ENCODE measurements at regions not wholly inside any gene's neighbourhood (a gene's known extent, or its start where the extent isn't known, plus 50 kb on each side); places are given as distances from the start of the nearest gene placed in this dataset.
"Not testable (repeated sequence)": the region's sequence is repeated elsewhere in the genome, so short reads cannot be mapped to it uniquely, and the experiment has no call there.

- no peak for DNase-seq (ENCODE audit: low spot score)
Measured at GRCh38 chr12:4822572-4822971, 87.1 kb upstream of the KCNA1 start.

- DNase-seq (ENCODE audit: low spot score), result no peak
Measured at GRCh38 chr12:4824380-4824779, 85.3 kb upstream of the KCNA1 start.

GRCh38 chr12:4825011-4825858, 84.5 kb upstream of the KCNA1 start:
- DNase-seq (ENCODE audit: low spot score), result no peak

GRCh38 chr12:4826909-4827308, 82.8 kb upstream of the KCNA1 start:
- DNase-seq (ENCODE audit: low spot score), result no peak

GRCh38 chr12:4828176-4828575, 81.5 kb upstream of the KCNA1 start:
- no peak for DNase-seq (ENCODE audit: low spot score)

GRCh38 chr12:4829161-4829792, 80.4 kb upstream of the KCNA1 start:
- no peak for DNase-seq (ENCODE audit: low spot score)

- no peak for DNase-seq (ENCODE audit: low spot score)
Measured at GRCh38 chr12:4829793-4830162, 79.9 kb upstream of the KCNA1 start.

- no peak for DNase-seq (ENCODE audit: low spot score)
Measured at GRCh38 chr12:4830556-4831210, 79.0 kb upstream of the KCNA1 start.

GRCh38 chr12:4833053-4833452, 76.7 kb upstream of the KCNA1 start:
- DNase-seq (ENCODE audit: low spot score), result no peak

- DNase-seq (ENCODE audit: low spot score), result no peak
Measured at GRCh38 chr12:4833524-4833923, 76.2 kb upstream of the KCNA1 start.

- not testable (repeated sequence) for DNase-seq (ENCODE audit: low spot score)
Measured at GRCh38 chr12:4842401-4842800, 67.3 kb upstream of the KCNA1 start.

- no peak for DNase-seq (ENCODE audit: low spot score)
Measured at GRCh38 chr12:4843907-4844306, 65.8 kb upstream of the KCNA1 start.

- no peak for DNase-seq (ENCODE audit: low spot score)
Measured at GRCh38 chr12:4847713-4848112, 62.0 kb upstream of the KCNA1 start.

GRCh38 chr12:4849115-4849541, 60.6 kb upstream of the KCNA1 start:
- DNase-seq (ENCODE audit: low spot score), result no peak

- no peak for DNase-seq (ENCODE audit: low spot score)
Measured at GRCh38 chr12:4849795-4850345, 59.8 kb upstream of the KCNA1 start.

- no peak for DNase-seq (ENCODE audit: low spot score)
Measured at GRCh38 chr12:4850857-4851380, 58.8 kb upstream of the KCNA1 start.

GRCh38 chr12:4852308-4852707, 57.4 kb upstream of the KCNA1 start:
- DNase-seq (ENCODE audit: low spot score), result no peak

GRCh38 chr12:4852911-4853310, 56.8 kb upstream of the KCNA1 start:
- DNase-seq (ENCODE audit: low spot score), result no peak

- DNase-seq (ENCODE audit: low spot score), result peak; percentile 64
Measured at GRCh38 chr12:4855121-4855924, 54.4 kb upstream of the KCNA1 start.

GRCh38 chr12:4856596-4856995, 53.1 kb upstream of the KCNA1 start:
- no peak for DNase-seq (ENCODE audit: low spot score)

- DNase-seq (ENCODE audit: low spot score), result peak; percentile 55
Measured at GRCh38 chr12:4857472-4858291, 52.0 kb upstream of the KCNA1 start.
